ENCODE measurements at regions not wholly inside any gene's neighbourhood (a gene's known extent, or its start where the extent isn't known, plus 50 kb on each side); places are given as distances from the start of the nearest gene placed in this dataset.

- no peak for TF ChIP-seq EZH2phosphoT487 (IDR thresholded peaks at IDR 0.05; ENCODE audit: insufficient read depth, low read depth)
- TF ChIP-seq EZH2 (IDR thresholded peaks at IDR 0.05; ENCODE audit: insufficient read depth, poor library complexity, severe bottlenecking) = no peak
These were observed 114.8 kb upstream of the SERTAD2 start for GRCh38 chr2:64768491-64769005.
